ENCODE measurements at regions not wholly inside any gene's neighbourhood (a gene's known extent, or its start where the extent isn't known, plus 50 kb on each side); places are given as distances from the start of the nearest gene placed in this dataset.

DNA sequence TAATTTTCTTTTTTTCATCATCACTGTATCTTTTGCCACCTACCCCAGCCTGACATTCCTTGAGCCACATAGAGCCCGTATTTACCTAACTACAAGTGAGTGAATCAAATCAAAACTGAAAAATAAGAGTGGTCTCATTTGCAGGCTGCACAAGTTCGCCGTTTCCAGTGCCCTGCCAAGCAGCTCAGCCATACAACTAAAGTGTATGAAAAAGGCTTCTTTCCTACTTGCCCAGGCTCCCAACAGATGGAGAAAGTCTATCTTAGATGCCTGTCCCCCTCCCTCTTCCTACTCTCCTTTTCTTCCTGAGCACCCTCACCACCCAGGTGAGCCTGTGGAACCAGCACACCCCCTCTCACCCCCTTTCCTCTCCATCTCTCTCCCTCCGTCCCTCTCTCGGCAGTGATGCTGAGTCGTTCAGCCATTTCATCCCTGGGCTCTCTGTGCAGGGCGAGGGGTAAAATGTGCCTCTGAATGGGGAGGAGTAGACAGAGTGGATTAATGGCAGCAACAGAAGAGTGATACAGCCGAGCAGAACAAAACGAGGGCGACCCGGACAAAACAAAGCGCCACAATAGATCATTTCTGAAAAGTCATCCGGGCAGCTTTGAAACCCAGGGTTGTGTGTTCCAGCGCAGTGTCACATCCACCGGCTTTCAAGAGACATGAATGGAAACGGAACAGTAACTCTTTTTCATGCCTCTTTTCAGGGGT is 65.0 kb upstream of the POU3F3 start:
- no peak overlapping the region for H3K27ac Mint-ChIP-seq
- H3K4me3 Mint-ChIP-seq, result no peak overlapping the region
- Histone ChIP-seq H3K36me3 (ENCODE audit: insufficient read depth) (no peaks in the 10 kb centered on the region), H3K27me3 (ENCODE audit: insufficient read depth) (no peaks in the 10 kb centered on the region), H3K79me2 (replicated peaks; ENCODE audit: insufficient read depth) (no peaks in the 10 kb centered on the region), H3K27ac (ENCODE audit: low read depth) (no peak overlapping the region), H3K4me3 (no peak overlapping the region), H4K20me1 (replicated peaks; ENCODE audit: insufficient read depth) (no peaks in the 10 kb centered on the region), H3K4me1 (ENCODE audit: insufficient read depth) (peaks cover 14% of the 10 kb centered on the region), H3K9me2 (ENCODE audit: insufficient read depth) (no peaks in the 10 kb centered on the region), H3K4me2 (no peak overlapping the region), H2AFZ (peak overlapping the region; percentile 78; the same call in 1 of the 2 replicates), H3F3A (replicated peaks; ENCODE audit: low read depth) (no peaks in the 10 kb centered on the region)
- no peaks in the 10 kb centered on the region for H3K9me3 Mint-ChIP-seq
- DNase-seq (ENCODE audit: low spot score), result no peak
- peaks cover 7% of the 10 kb centered on the region for H3K27me3 Mint-ChIP-seq (ENCODE audit: insufficient read depth, low read depth, poor library complexity)
- no peaks in the 10 kb centered on the region for H3K36me3 Mint-ChIP-seq (ENCODE audit: low read depth)
- no peak for ATAC-seq
- H3K4me1 Mint-ChIP-seq, result peaks cover 18% of the 10 kb centered on the region
- TF ChIP-seq JUNB (IDR thresholded peaks at IDR 0.05; ENCODE audit: unreplicated experiment) (no peak), ETS1 (IDR thresholded peaks at IDR 0.05) (no peak), CTCF (conservative IDR thresholded peaks at IDR 0.05; ENCODE audit: low read depth in 2 of 2) (no peak), STAT1 (IDR thresholded peaks at IDR 0.05; ENCODE audit: unreplicated experiment) (no peak), REST (IDR thresholded peaks at IDR 0.05; ENCODE audit: unreplicated experiment) (no peak), ZNF331 (CRISPR knock-in tag; IDR thresholded peaks at IDR 0.05; ENCODE audit: low read depth) (no peak), EZH2phosphoT487 (IDR thresholded peaks at IDR 0.05; ENCODE audit: unreplicated experiment) (no peak), CREB1 (CRISPR knock-in tag; IDR thresholded peaks at IDR 0.05; ENCODE audit: low read depth) (no peak), EZH2 (IDR thresholded peaks at IDR 0.05; ENCODE audit: low read depth, unreplicated experiment) (no peak), NANOG (IDR thresholded peaks at IDR 0.05; ENCODE audit: borderline replicate concordance) (no peak), ZNF114 (CRISPR knock-in tag; IDR thresholded peaks at IDR 0.05) (no peak), POLR2AphosphoS5 (IDR thresholded peaks at IDR 0.05; ENCODE audit: low read depth) (no peak)
- TF ChIP-seq, protein P1, sequence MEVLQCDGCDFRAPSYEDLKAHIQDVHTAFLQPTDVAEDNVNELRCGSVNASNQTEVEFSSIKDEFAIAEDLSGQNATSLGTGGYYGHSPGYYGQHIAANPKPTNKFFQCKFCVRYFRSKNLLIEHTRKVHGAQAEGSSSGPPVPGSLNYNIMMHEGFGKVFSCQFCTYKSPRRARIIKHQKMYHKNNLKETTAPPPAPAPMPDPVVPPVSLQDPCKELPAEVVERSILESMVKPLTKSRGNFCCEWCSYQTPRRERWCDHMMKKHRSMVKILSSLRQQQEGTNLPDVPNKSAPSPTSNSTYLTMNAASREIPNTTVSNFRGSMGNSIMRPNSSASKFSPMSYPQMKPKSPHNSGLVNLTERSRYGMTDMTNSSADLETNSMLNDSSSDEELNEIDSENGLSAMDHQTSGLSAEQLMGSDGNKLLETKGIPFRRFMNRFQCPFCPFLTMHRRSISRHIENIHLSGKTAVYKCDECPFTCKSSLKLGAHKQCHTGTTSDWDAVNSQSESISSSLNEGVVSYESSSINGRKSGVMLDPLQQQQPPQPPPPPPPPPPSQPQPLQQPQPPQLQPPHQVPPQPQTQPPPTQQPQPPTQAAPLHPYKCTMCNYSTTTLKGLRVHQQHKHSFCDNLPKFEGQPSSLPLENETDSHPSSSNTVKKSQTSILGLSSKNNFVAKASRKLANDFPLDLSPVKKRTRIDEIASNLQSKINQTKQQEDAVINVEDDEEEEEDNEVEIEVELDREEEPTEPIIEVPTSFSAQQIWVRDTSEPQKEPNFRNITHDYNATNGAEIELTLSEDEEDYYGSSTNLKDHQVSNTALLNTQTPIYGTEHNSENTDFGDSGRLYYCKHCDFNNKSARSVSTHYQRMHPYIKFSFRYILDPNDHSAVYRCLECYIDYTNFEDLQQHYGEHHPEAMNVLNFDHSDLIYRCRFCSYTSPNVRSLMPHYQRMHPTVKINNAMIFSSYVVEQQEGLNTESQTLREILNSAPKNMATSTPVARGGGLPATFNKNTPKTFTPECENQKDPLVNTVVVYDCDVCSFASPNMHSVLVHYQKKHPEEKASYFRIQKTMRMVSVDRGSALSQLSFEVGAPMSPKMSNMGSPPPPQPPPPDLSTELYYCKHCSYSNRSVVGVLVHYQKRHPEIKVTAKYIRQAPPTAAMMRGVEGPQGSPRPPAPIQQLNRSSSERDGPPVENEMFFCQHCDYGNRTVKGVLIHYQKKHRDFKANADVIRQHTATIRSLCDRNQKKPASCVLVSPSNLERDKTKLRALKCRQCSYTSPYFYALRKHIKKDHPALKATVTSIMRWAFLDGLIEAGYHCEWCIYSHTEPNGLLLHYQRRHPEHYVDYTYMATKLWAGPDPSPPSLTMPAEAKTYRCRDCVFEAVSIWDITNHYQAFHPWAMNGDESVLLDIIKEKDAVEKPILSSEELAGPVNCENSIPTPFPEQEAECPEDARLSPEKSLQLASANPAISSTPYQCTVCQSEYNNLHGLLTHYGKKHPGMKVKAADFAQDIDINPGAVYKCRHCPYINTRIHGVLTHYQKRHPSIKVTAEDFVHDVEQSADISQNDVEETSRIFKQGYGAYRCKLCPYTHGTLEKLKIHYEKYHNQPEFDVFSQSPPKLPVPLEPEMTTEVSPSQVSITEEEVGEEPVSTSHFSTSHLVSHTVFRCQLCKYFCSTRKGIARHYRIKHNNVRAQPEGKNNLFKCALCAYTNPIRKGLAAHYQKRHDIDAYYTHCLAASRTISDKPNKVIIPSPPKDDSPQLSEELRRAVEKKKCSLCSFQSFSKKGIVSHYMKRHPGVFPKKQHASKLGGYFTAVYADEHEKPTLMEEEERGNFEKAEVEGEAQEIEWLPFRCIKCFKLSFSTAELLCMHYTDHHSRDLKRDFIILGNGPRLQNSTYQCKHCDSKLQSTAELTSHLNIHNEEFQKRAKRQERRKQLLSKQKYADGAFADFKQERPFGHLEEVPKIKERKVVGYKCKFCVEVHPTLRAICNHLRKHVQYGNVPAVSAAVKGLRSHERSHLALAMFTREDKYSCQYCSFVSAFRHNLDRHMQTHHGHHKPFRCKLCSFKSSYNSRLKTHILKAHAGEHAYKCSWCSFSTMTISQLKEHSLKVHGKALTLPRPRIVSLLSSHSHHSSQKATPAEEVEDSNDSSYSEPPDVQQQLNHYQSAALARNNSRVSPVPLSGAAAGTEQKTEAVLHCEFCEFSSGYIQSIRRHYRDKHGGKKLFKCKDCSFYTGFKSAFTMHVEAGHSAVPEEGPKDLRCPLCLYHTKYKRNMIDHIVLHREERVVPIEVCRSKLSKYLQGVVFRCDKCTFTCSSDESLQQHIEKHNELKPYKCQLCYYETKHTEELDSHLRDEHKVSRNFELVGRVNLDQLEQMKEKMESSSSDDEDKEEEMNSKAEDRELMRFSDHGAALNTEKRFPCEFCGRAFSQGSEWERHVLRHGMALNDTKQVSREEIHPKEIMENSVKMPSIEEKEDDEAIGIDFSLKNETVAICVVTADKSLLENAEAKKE (CRISPR knock-in tag; IDR thresholded peaks at IDR 0.05), result no peak
